Stimulated activated CD8-positive, alpha-beta memory T cell treated with anti-CD3 and anti-CD28 coated beads, Interleukin-4, amount 100 ng/mL, for 4 hours (primary cell): ENCODE measurements at regions not wholly inside any gene's neighbourhood (a gene's known extent, or its start where the extent isn't known, plus 50 kb on each side); places are given as distances from the start of the nearest gene placed in this dataset.
"Not testable (repeated sequence)": the region's sequence is repeated elsewhere in the genome, so short reads cannot be mapped to it uniquely, and the experiment has no call there.

Source experiments
- DNase-seq, 2 donors: peaks; one replicate each; pipeline ENCODE4 v3.0.0-alpha.2; 2020; ENCODE audit warnings: low read depth in 2 of 2, low spot score in 1 of 2

DNA sequence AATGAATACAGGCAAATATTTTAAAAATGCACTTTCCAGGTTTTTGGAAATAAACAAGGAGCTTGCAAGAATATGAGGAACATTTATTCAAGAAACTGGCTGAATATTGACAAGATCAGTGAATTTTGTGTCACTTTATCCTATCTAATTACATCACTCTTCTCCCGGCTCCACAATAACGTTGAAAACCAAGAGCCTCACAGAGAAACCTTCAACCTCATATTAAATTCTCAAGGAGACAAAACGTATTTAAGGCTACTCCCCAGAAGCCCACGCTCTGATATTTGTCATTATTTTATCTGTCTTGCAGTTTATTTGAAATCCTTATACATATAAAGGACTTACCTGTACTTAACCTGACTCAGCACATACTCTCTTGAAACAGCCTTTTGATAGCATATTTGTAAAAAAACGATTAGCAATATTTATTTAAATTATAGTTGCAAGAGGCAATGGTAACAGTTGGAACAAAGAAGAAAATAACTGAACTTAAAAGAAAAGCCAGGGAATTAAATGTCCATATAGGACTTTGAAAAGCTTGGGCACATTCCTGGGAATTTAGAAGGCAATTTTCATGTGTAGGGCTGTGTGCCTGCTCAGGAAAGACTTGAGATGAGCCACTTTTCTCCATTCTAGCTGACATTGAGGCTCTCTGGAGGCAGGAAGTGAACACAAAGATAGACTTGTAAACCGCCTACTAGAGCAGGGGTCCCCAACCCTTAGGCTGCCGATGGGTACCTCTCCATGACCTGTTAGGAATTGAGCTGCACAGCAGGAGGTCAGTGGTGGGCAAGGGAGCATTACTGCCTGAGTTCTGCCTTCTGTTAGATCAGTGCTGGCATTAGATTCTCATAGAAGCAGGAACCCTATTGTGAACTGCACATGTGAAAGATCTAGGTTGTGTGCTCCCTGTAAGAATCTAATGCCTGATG lies 636.4 kb downstream of the SLC16A7 start:
- no peak for DNase-seq

DNA sequence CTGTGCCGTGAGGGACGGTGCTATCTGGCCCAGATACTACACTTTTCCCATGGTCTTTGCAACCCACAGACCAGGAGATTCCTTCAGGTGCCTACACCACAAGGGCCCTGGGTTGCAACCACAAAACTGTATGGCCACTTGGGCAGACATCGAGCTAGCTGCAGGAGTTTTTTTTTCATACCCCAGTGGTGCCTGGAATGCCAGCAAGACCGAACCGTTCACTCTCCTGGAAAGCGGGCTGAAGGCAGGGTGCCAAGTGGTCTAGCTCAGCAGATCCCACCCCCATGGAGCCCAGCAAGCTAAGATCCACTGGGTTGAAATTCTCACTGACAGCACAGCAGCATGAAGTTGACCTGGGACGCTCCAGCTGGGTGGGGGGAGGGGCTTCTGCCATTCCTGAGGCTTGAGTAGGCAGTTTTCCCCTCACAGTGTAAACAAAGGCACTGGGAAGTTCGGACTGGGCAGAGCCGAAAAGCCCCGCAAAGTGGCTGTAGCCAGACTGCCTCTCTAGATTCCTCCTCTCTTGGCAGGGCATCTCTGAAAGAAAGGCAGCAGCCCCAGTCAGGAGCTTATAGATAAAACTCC lies 638.9 kb downstream of the SLC16A7 start:
- DNase-seq, result not testable (repeated sequence)

DNA sequence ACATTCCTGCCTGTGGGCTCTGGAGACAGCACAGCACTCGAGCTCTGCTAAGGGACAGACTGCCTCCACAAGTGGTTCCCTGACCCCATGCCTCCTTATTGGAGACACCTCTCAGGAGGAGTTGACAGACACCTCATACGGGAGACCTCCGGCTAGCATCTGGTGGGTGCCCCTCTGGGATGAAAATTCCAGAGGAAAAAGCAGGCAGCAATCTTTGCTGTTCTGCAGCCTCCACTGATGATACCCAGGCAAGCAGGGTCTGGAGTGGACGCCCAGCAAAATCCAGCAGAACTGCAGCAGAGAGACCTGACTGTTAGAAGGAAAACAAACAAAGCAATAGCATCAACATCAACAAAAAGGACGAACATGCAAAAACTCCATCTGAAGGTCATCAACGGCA lies 639.4 kb downstream of the SLC16A7 start:
- DNase-seq, result no peak

DNA sequence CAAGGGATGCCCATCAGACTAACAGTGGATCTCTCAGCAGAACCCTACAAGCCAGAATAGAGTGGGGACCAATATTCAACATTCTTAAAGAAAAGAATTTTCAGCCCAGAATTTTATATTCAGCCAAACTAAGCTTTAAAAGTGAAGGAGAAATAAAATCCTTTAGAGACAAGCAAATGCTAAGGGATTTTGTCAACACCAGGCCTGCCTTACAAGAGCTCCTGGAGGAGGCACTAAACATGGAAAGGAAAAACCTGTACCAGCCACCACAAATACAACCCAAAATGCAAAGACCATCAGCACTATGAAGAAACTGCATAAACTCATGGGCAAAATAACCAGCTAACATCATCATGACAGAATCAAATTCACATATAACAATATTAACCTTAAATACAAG lies 640.6 kb downstream of the SLC16A7 start:
- not testable (repeated sequence) for DNase-seq

DNA sequence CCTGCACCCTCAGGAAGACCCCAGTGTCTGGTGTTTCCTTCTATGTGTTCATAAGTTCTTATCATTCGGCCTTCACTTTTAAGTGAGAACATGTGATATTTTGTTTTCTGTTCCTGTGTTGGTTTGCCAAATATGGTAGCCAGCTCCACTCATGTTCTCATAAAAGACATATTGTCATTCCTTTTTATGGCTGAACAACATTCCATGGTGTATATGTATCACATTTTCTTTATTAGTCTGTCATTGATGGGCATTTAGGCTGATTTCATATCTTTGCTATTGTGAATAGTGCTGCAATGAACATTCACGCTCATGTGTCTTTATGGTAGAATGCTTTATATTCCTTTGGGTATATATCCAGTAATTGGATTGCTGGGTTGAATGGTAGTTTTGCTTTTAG lies 645.1 kb downstream of the SLC16A7 start:
- DNase-seq, result no peak

DNA sequence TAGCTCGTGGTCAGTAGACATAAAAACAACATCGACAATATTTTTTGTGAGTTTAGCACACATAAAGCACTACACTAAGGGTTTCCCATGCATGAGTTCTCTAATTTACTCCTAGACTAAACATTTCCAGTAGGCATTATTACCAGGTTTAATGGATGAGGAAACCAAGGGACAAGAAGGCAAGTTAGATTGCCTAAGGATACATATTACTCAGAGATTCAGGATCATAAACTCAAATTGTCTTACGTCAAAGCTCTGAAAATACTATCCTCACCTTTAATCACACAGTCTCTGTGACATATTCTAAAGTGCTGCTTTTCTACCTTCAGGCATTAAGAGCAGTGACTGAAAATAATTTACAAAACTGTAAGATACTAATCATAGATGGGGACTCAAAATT lies 655.3 kb downstream of the SLC16A7 start:
- DNase-seq, result no peak

DNA sequence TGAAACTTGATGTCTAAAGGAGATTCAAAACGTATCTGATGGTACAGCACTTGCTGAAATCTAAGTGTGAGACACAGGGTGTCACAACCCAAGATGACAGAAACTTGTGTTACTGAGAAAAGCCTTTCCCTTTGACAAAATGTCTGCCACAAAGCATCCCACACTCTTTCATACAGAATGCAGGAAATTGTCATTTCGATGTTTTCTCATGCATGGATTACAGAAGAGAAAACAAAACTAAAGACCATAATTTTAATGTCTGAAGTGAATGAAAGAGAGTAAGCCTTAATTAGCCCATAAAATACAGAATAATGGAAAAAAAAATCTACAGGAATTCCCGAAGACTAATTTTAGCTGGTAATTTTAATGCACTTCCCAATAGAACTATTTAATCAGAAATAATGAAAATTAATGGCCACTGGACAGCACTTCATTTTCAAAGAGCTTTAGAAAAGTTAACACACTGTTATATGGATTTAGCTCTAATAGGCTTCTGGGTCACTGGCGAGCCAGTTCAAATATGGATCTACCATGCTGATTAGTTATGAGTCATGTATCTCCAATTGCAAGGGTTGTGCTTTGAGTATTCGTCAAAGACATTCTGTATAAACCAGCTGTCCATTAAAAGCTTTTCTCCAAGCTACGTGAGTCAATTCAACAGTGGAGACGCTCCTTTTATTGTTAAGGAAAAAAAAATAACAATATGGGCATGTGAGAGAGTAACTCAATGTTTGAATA lies 656.7 kb downstream of the SLC16A7 start:
- DNase-seq, result no peak

DNA sequence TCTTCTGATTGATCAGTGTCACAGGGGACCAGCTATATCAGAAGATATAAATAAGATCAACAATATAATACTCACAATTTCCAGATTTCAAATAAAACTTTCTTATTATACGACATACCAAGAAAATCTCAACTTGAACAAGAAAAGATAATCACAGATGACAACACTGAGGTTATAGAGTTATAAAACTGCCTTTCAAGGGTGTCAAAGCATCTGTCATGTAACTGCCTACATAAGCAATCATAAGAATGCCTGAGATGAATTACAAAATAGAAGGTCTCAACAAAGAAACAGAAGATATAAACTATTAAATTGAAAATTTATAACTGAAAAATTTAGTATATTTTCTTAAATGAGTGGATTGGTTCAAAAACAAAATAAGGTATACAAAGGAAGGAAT lies 659.2 kb downstream of the SLC16A7 start:
- no peak for DNase-seq

DNA sequence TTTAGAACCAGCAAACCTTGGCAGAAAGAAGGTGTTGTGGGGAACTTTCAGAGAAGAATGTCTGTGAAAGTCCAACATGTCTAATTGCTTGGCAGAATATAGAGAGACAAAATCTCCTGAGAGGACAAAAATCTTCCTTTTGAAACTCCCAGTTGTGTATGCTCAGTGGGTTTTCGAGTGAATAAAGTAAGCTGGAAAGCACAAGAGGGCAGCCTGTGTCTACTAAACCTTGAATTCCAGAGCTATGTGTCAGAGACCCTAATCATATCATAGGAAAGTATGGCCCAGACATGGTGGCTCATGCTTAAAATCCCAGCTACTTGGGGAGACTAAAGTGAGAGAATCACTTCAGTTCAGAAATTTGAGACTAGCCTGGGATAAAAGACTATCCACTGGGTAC lies 661.2 kb downstream of the SLC16A7 start:
- DNase-seq, result no peak

DNA sequence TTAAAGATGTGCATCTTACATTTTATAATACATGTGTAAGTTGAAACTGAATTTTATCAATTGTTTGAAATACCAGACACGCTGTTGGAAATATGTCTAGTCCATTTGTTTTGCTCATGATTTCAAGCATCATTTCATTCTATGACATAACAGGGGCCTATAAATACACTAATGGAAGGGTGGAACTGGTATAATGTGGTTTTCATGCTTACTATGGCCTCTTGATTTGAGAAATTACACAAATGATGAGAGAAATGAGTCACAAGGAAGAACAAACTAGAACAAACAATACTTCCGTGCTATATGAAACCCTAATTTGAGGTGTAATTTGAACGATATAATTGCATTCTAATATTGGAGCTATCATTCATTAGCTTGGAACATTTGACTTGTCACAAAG lies 663.4 kb downstream of the SLC16A7 start:
- no peak for DNase-seq

DNA sequence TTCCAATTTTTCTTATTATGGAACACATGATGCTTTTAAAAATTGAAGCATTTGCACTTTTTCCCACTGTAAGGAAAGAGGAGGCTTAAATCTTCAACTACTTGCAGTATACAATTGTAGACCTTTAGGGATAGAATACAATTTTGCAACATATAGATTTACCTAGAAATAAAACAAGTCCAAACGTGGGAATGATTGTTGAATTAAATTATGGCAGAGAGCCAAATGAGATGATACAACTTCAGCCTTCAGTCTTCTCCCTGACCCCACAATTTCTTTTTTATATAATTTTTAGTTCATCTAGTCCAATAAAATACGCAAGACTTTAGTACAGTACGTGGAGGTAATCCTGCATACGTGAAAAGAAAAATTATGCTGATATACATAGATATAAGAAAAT lies 666.5 kb downstream of the SLC16A7 start:
- no peak for DNase-seq

DNA sequence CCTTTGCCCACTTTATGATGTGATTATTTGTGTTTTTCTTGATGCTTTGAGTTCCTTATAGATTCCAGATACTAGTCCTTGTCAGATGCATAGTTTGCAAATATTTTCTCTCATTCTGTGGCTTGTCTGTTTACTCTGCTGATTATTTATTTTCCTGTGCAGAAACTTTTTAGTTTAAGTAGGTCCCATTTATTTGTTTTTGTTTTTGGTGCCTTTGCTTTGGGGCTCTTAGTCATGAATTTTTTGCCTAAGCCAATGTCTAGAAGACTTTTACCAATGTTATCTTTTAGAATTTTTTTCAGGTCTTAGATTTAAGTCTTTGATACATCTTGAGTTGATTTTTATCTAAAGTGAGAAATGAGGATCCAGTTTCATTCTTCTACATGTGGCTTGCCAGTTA lies 667.3 kb downstream of the SLC16A7 start:
- DNase-seq, result no peak

DNA sequence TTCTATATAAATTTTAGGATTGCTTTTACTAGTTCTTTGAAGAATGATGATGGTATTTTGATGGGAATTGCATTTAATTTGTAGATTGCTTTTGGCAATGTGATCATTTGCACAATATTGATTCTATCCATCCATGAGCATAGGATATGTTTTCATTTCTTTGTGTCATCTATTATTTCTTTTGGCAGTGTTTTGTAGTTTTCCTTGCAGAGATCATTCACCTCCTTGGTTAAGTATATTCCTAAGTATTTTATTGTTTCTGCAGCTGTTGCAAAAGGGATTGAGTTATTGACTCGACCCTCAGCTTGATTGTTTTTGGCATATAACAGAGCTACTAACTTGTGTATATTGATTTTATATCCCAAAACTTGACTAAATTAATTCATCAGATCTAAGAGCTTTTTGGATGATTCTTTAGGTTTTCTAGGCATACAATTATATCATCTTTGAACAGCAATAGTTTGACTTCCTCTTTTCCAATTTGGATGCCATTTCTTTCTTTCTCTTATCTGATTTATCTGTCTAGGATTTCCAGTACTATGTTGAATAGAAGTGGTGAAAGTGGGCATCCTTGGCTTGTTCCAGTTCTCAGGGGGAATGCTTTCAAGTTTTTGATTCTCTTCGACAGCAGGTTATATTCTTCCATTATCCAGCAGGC lies 668.1 kb downstream of the SLC16A7 start:
- DNase-seq, result no peak

DNA sequence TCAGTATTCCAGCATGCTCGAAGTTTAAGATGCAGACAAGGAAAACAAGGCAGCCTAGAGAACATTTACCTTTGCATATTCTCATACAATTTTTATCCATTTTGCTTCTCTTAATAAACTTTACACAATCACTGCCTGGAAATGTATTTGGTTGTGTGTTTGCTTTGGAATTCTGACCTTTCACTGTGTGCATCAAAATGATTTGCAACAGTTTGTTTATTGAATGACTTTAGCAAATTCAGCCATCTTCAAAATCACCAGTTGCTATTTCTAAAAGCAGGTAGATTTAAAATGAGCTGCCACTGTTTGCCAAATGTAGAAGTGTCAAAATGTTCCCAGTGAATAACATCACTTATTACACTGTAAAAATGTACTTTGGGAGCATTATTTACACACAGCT lies 669.9 kb downstream of the SLC16A7 start:
- DNase-seq, result no peak

DNA sequence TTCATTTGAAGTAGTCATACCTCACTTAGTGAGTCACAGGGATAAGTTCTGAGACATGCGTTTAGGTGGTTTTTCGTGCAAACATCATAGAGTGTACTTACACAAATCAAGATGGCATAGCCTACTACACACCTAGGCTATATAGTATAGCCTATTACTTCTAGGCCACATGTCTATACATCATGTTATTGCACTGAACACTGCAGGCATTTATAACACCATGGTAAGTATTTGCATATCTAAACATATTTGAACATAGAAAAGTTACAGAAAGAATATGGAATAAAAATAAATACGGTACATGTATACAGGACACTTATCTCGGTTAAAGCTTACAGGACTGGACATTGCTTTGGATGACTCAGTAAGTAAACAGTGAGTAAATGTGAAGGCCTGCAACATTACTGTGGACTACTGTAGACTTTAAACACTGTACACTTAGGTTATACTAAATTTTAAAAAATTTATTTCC lies 670.6 kb downstream of the SLC16A7 start:
- no peak for DNase-seq

DNA sequence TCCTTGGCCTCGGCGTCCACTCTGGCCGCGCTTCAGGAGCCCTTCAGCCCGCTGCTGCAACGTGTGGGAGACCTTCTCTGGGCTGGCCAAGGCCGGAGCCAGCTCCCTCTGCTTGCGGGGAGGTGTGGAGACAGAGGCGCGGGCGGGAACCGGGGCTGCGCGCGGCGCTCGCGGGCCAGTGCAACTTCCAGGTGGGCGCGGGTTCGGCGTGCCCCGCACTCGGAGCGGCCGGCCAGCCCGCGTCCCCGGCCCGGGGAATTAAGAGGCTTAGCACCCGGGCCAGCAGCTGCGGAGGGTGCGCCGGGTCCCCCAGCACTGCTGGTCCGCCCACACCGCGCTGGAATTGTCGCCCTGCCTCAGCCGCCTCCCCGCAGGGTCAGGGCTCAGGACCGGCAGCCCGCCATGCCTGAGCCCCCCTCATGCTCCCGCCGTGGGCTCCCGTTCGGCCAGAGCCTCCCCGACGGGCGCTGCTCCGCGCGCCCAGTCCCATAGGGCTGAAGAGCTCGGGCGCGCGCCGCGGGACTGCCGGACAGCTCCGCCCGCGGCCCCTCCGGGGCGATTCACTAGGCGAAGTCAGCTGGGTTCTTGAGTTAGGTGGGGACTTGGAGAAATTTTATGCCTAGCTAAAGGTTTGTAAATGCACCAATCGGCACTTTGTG lies 673.9 kb downstream of the SLC16A7 start:
- no peak for DNase-seq

DNA sequence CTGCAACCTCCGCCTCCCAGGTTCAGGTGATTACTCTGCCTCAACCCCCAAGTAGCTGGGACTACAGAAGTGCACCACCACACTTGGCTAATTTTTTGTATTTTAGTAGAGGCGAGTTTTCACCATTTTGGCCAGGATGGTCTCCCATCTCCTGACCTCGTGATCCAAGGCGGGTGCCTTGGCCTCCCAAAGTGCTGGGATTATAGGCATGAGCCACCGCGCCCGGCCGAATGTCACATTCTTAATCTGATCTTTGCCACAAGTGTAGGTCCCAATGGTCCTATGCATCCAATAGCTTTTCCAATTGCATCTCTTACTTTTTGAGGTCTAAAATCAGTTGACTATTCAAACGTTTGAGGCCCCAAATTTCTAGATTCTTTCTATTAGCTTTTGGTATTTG lies 676.0 kb downstream of the SLC16A7 start:
- no peak for DNase-seq

DNA sequence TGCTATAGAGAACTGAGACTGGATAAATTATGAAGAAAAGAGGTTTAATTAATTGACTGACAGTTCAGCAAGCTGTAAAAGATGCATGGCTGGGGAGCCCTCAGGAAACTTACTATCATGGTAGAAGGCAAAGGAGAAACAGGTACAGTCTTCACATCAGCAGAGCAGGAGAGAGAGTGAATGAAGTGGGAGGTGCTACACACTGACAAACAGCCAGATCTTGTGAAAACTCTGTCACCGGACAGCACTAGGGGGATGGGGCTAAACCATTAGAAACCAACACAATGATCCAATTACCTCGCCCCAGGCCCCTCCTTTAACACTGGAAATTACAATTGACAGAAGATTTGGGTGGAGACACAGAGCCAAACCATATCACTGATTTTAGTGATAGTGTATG lies 682.4 kb downstream of the SLC16A7 start:
- no peak for DNase-seq

DNA sequence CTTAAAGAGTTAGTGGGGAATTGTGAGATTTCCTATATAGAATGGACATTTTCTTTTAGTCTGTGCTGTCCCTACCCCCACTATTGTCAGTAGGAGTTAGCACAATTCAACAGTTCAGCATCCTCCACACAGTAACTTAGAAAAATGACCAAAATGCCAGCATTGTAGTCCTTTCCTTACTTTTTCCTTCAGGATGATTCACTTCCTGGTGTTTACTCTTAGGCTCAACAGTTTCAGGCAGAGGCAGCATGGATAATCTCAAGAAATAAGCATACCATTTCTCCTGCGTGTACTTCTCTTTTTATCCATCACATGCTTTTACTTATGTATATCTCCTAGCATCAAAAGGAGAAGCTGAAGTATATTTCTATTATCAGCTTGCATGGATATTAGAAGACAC lies 683.4 kb downstream of the SLC16A7 start:
- no peak for DNase-seq

DNA sequence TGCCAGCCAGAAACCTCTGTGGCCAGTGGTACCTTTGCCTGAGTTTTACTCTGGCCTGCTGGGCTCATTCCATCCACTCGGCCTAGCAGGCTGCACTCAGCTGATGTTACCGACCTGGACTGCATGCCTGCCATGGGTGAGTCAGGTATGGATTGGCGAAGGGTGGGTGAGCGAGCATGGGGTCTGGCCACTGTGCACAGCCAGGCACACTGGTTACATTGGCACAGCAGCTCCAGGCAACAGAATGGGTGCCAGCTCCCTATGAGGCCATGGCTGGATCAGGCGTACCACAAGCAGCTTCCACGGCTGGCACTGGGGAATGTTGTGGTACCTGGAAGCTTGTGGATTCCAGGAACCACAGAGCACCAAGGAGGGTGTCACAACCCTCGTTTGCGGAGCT lies 685.7 kb downstream of the SLC16A7 start:
- no peak for DNase-seq

DNA sequence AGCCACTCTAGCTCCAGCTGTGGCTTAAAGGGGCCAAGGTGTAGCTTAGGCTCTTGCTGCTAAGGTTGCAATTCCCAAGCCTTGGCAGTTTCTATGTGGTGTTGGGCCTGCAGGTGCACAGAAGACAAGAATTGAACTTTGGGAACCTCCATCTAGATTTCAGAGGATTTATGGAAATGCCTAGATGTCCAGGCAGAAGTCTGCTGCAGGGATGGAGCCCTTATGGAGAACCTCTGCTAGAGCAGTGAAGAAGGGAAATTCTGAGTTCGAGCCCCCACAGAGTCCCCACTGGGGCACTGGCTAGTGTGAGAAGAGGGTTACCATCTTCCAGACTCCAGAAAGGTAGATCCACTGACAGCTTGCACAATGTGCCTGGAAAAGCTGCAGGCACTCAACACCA lies 694.7 kb downstream of the SLC16A7 start:
- DNase-seq, result no peak
